HepG2 (cell line): ENCODE measurements at regions not wholly inside any gene's neighbourhood (a gene's known extent, or its start where the extent isn't known, plus 50 kb on each side); places are given as distances from the start of the nearest gene placed in this dataset.

ENCODE experiments used
- ARID2 ChIP-seq: sonication (generic); formaldehyde crosslinking; IDR thresholded peaks from 2 replicates; pipeline ENCODE4 v1.8.1; 2022; ENCODE audit warnings: mild to moderate bottlenecking, missing genetic modification reagents, borderline replicate concordance
- ETV5 ChIP-seq: IDR thresholded peaks from 2 replicates; pipeline ENCODE4 v1.6.1; 2018; ENCODE audit warnings: missing biosample characterization, missing genetic modification reagents, inconsistent platforms, borderline replicate concordance
- GFI1 ChIP-seq: sonication (generic); formaldehyde crosslinking; IDR thresholded peaks from 2 replicates; pipeline ENCODE4 v1.5.0; 2020; ENCODE audit warnings: missing genetic modification reagents, mild to moderate bottlenecking, borderline replicate concordance
- GTF3A ChIP-seq: sonication (generic); formaldehyde crosslinking; conservative IDR thresholded peaks from 2 replicates; pipeline ENCODE4 v1.4.0; 2020; ENCODE audit warnings: mild to moderate bottlenecking, missing genetic modification reagents
- HMG20A ChIP-seq: IDR thresholded peaks from 2 replicates; pipeline ENCODE4 v1.6.1; 2016; ENCODE audit warnings: borderline replicate concordance
- KAT8 ChIP-seq: IDR thresholded peaks from 2 replicates; pipeline ENCODE4 v1.6.1; 2016; ENCODE audit warnings: missing genetic modification reagents, missing compliant biosample characterization
- KDM1A ChIP-seq: IDR thresholded peaks from 2 replicates; pipeline ENCODE4 v1.6.1; 2016; ENCODE audit warnings: missing compliant biosample characterization
- KMT2A ChIP-seq: sonication (generic); formaldehyde crosslinking; IDR thresholded peaks from 2 replicates; pipeline ENCODE4 v1.4.0; 2020; ENCODE audit warnings: missing genetic modification reagents
- MZF1 ChIP-seq: sonication (generic); formaldehyde crosslinking; IDR thresholded peaks from 2 replicates; pipeline ENCODE4 v1.8.1; 2023; ENCODE audit warnings: mild to moderate bottlenecking, missing genetic modification reagents, borderline replicate concordance
- NFIC ChIP-seq: IDR thresholded peaks from 2 replicates; pipeline ENCODE4 v1.6.1; 2012; ENCODE audit warnings: mild to moderate bottlenecking, low read length, inconsistent platforms
- NR2F1 ChIP-seq, 2 experiments: fragments of 450-650 bp in 1 of 2; formaldehyde crosslinking in 1 of 2; IDR thresholded peaks; 2 replicates each; pipeline versions ENCODE4 v1.5.0 to v1.6.1; 2016 to 2020; ENCODE audit warnings: mild to moderate bottlenecking in 1 of 2, missing compliant biosample characterization in 1 of 2, missing genetic modification reagents in 1 of 2, moderate library complexity in 1 of 2
- PAX8 ChIP-seq: sonication (generic); formaldehyde crosslinking; IDR thresholded peaks from 2 replicates; pipeline ENCODE4 v1.8.0; 2022; ENCODE audit warnings: mild to moderate bottlenecking, missing genetic modification reagents, borderline replicate concordance
- POGZ ChIP-seq: sonication (generic); formaldehyde crosslinking; IDR thresholded peaks from 2 replicates; pipeline ENCODE4 v1.4.0; 2020; ENCODE audit warnings: mild to moderate bottlenecking, missing genetic modification reagents
- RAD51 ChIP-seq: fragments of 450-650 bp; IDR thresholded peaks from 2 replicates; pipeline ENCODE4 v1.6.1; 2016; ENCODE audit warnings: borderline replicate concordance
- RARA ChIP-seq: IDR thresholded peaks from 2 replicates; pipeline ENCODE4 v1.6.1; 2016; ENCODE audit warnings: missing genetic modification reagents, missing compliant biosample characterization
- SALL1 ChIP-seq: sonication (generic); formaldehyde crosslinking; IDR thresholded peaks from 2 replicates; pipeline ENCODE4 v1.8.0; 2022; ENCODE audit warnings: mild to moderate bottlenecking, missing genetic modification reagents
- SKI ChIP-seq: fragments of 450-650 bp; IDR thresholded peaks from one replicate; pipeline ENCODE4 v1.6.1; 2018; ENCODE audit warnings: mild to moderate bottlenecking; ENCODE audit not compliant: partially characterized antibody
- SOX13 ChIP-seq, 3 experiments: fragments of 450-650 bp in 1 of 3; sonication (generic) in 1 of 3; formaldehyde crosslinking in 1 of 3; IDR thresholded peaks in 2 of 3; conservative IDR thresholded peaks in 1 of 3; 2 replicates each; pipeline versions ENCODE4 v1.5.0 to v1.6.1; 2016 to 2020; ENCODE audit warnings: antibody characterized with exemption in 1 of 3, mild to moderate bottlenecking in 1 of 3, missing compliant biosample characterization in 1 of 3, missing genetic modification reagents in 1 of 3, moderate library complexity in 1 of 3
- SRF ChIP-seq: IDR thresholded peaks from 2 replicates; pipeline ENCODE4 v1.6.1; 2011; ENCODE audit warnings: mild to moderate bottlenecking, low read depth, low read length, moderate library complexity
- TEAD3 ChIP-seq: optimal IDR thresholded peaks from 2 replicates; pipeline ENCODE3; 2016; ENCODE audit warnings: borderline replicate concordance
- ZFAT ChIP-seq: sonication (generic); formaldehyde crosslinking; conservative IDR thresholded peaks from 2 replicates; pipeline ENCODE4 v1.8.1; 2023; ENCODE audit warnings: missing genetic modification reagents, inconsistent platforms
- ZKSCAN1 ChIP-seq: fragments of 150-350 bp; IDR thresholded peaks from 2 replicates; pipeline ENCODE4 v1.6.1; 2014; ENCODE audit warnings: low read length
- ZMYM2 ChIP-seq: sonication (generic); formaldehyde crosslinking; IDR thresholded peaks from 2 replicates; pipeline ENCODE4 v1.8.0; 2022; ENCODE audit warnings: mild to moderate bottlenecking, missing genetic modification reagents
- ZNF207 ChIP-seq: fragments of 450-650 bp; IDR thresholded peaks from 2 replicates; pipeline ENCODE4 v1.6.1; 2016; ENCODE audit warnings: antibody characterized with exemption, borderline replicate concordance
- ZNF451 ChIP-seq: sonication (generic); formaldehyde crosslinking; IDR thresholded peaks from 2 replicates; pipeline ENCODE4 v1.5.0; 2020; ENCODE audit warnings: mild to moderate bottlenecking, missing genetic modification reagents
- ZNF556 ChIP-seq: sonication (generic); formaldehyde crosslinking; IDR thresholded peaks from 2 replicates; pipeline ENCODE4 v1.4.0; 2020; ENCODE audit warnings: mild to moderate bottlenecking, missing genetic modification reagents, borderline replicate concordance
- TF ChIP-seq, protein P1 (sequence below): sonication (generic); formaldehyde crosslinking; IDR thresholded peaks from 2 replicates; pipeline ENCODE4 v1.9.0; 2021; ENCODE audit warnings: missing genetic modification reagents, mild to moderate bottlenecking, borderline replicate concordance

DNA sequence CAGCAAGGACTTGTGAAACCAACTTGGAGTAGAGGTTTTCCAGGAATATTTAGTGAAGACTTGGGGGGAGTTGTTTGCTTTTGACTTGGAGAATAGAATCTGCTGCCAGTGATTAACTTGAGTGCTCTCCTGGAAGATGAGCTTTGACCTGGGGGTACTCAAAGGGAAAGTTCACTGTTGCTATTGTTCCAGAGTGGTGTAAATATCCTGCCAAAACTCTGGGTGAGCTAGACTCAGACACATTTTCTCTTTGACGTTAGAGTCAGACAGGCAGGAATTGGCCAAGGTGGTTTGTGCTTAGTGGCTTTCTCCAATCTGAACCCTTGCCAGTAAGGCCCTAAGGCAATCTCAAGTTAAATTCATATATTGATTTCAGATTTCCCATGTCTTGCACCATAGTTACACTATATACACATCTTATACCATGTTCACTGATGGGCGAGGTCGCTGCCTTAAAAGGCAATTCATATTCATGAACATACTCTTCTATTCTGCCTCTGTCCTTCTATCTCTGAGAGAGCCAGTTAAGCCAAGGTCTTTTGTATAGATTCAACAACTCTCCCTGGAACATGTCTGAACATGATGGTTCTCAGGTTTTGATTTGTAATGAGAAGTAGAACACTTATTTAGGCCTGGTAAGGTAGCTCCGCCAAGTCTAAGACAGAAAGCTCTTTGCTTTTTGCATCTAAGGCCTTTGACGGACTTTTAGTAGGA lies 204.6 kb upstream of the SLC38A2 start (continued):
- TF ChIP-seq ARID2 (CRISPR knock-in tag): no peak
- TF ChIP-seq, protein P1, sequence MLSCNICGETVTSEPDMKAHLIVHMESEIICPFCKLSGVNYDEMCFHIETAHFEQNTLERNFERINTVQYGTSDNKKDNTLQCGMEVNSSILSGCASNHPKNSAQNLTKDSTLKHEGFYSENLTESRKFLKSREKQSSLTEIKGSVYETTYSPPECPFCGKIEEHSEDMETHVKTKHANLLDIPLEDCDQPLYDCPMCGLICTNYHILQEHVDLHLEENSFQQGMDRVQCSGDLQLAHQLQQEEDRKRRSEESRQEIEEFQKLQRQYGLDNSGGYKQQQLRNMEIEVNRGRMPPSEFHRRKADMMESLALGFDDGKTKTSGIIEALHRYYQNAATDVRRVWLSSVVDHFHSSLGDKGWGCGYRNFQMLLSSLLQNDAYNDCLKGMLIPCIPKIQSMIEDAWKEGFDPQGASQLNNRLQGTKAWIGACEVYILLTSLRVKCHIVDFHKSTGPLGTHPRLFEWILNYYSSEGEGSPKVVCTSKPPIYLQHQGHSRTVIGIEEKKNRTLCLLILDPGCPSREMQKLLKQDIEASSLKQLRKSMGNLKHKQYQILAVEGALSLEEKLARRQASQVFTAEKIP: no peak
- no peak for TF ChIP-seq RAD51
- peak; percentile 42; the same call in 1 of the 2 replicates for TF ChIP-seq ZNF556 (CRISPR knock-in tag)
- no peak for TF ChIP-seq ZNF207
- peak; percentile 21; the same call in 1 of the 2 replicates for TF ChIP-seq ETV5
- no peak for TF ChIP-seq KMT2A (CRISPR knock-in tag)
- TF ChIP-seq GFI1: peak; percentile 60; the same call in 1 of the 2 replicates
- TF ChIP-seq HMG20A (CRISPR knock-in tag): peak; percentile 70; the same call in 1 of the 2 replicates
- TF ChIP-seq KAT8: no peak
- TF ChIP-seq MZF1 (CRISPR knock-in tag): no peak
- TF ChIP-seq KDM1A (CRISPR knock-in tag): 0 out of 2 replicates have a peak, but pooled peaks have one; percentile 16
- peak; percentile 75; the same call in 1 of the 2 replicates for TF ChIP-seq SRF
- TF ChIP-seq ZMYM2 (CRISPR knock-in tag): peak; percentile 81; the same call in 1 of the 2 replicates
- TF ChIP-seq SALL1: peak; percentile 70; the same call in 1 of the 2 replicates
- peak; percentile 80 for TF ChIP-seq RARA (CRISPR knock-in tag)
- no peak for TF ChIP-seq GTF3A (CRISPR knock-in tag)
- peak; percentile 35 for TF ChIP-seq SKI
- peak; percentile 88 for TF ChIP-seq SOX13 (IDR thresholded peaks at IDR 0.05)
- TF ChIP-seq SOX13 (CRISPR knock-in tag; conservative IDR thresholded peaks at IDR 0.05 in 1 of 2, IDR thresholded peaks at IDR 0.05 in 1 of 2): peak; percentile 35 to 94; a peak in 2 of 4 replicates
- peak; percentile 36 for TF ChIP-seq TEAD3 (CRISPR knock-in tag)
- TF ChIP-seq NFIC: peak; percentile 74; the same call in 1 of the 2 replicates
- TF ChIP-seq POGZ: peak; percentile 92
- TF ChIP-seq ZNF451 (CRISPR knock-in tag): no peak
- no peak for TF ChIP-seq ZKSCAN1
- no peak for TF ChIP-seq PAX8 (CRISPR knock-in tag)
- TF ChIP-seq NR2F1 (CRISPR knock-in tag; IDR thresholded peaks at IDR 0.05): peak in 1 of 2 experiments; percentile 32; a peak in 1 of 4 replicates
- peak; percentile 92 for TF ChIP-seq ZFAT (CRISPR knock-in tag)
